Vagina (tissue), 2 donors: ENCODE measurements at regions not wholly inside any gene's neighbourhood (a gene's known extent, or its start where the extent isn't known, plus 50 kb on each side); places are given as distances from the start of the nearest gene placed in this dataset.

Experiments
- POLR2AphosphoS5 ChIP-seq, 2 donors: sonication (generic); formaldehyde crosslinking; IDR thresholded peaks; one replicate each; pipeline ENCODE4 v1.9.0; 2017; ENCODE audit warnings: antibody characterized with exemption in 2 of 2, mild to moderate bottlenecking in 2 of 2, low read depth in 1 of 2; ENCODE audit not compliant: insufficient read depth in 1 of 2
- TF ChIP-seq, protein P1 (sequence below), 3 experiments: fragments of 450-650 bp in 2 of 3; fragments of 200-600 bp in 1 of 3; sonication (generic) in 1 of 3; IDR thresholded peaks; one replicate each; pipeline ENCODE4 v1.5.1; 2017 to 2019; ENCODE audit warnings: antibody characterized with exemption in 3 of 3, mild to moderate bottlenecking in 2 of 3, moderate library complexity in 2 of 3

DNA sequence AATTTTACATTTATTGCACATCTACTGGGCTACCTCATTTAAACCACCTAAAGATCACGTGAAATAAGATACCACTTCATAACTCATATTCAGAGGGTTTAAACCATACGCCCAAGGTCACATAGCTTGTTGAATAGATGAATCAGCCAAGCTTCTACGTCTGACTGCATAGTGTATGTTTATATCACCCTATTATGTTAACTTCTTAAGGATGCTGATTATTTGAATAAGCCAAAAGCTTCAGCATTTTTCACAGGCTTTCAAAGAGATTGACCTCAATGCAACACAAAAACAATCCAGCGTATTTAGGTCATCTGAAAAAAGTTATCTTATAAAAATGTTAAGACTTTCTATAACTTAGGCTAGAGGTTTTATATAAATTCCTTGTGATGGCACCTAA, 373.8 kb downstream of the TGFB2 start:
- TF ChIP-seq, protein P1, sequence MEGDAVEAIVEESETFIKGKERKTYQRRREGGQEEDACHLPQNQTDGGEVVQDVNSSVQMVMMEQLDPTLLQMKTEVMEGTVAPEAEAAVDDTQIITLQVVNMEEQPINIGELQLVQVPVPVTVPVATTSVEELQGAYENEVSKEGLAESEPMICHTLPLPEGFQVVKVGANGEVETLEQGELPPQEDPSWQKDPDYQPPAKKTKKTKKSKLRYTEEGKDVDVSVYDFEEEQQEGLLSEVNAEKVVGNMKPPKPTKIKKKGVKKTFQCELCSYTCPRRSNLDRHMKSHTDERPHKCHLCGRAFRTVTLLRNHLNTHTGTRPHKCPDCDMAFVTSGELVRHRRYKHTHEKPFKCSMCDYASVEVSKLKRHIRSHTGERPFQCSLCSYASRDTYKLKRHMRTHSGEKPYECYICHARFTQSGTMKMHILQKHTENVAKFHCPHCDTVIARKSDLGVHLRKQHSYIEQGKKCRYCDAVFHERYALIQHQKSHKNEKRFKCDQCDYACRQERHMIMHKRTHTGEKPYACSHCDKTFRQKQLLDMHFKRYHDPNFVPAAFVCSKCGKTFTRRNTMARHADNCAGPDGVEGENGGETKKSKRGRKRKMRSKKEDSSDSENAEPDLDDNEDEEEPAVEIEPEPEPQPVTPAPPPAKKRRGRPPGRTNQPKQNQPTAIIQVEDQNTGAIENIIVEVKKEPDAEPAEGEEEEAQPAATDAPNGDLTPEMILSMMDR (IDR thresholded peaks at IDR 0.05) = no peak
- TF ChIP-seq POLR2AphosphoS5 (IDR thresholded peaks at IDR 0.05; ENCODE audit: insufficient read depth in 1 of 2, low read depth in 1 of 2) = no peak
